ENCODE measurements at regions not wholly inside any gene's neighbourhood (a gene's known extent, or its start where the extent isn't known, plus 50 kb on each side); places are given as distances from the start of the nearest gene placed in this dataset.
"Not testable (repeated sequence)": the region's sequence is repeated elsewhere in the genome, so short reads cannot be mapped to it uniquely, and the experiment has no call there.

DNA sequence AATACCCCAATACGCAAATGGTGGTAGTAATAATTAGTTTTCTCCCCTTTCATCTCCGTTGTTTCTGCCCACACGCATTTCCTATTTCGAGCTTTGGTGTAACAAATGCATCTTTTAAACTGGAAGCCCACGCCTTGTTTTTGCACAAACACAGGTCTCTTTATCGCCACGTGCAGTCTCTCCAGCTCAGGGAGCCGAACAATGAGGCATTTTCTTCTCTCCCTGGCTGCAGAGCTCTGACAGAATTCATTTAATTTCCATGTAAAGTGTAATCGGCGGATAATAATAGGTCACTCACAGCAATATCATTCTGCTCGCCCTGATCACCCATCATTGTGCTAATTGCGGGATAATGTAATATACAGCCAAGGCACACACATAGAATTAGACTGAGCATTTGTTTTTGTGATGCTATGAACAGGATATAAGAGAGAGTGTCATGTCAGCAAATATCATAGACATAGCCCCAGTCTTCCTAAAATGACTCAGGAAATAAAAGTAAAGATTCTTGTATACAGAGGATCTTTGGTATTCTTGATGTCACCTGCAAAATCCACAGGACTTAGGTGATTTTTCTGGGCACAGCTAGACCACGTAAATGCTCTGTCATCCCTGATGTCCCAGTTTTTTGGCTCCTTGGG, 452.6 kb upstream of the CDH11 start:
- no peaks in the 10 kb centered on the region for H3K9me3 ChIP-seq (ENCODE audit: control insufficient read depth, low read length)
- H3K27ac ChIP-seq (ENCODE audit: insufficient read depth, low read depth, low read length, poor library complexity, severe bottlenecking) = no peak overlapping the region
- WGBS, 2 experiments = 85 to 88% methylated on average over 12 to 13 of the region's 13 CpGs
- H3K4me1 ChIP-seq (ENCODE audit: control insufficient read depth, insufficient read depth, low read length) = no peaks in the 10 kb centered on the region
- H3K4me3 ChIP-seq (ENCODE audit: insufficient read depth, low read depth, low read length) = no peak overlapping the region
- no peaks in the 10 kb centered on the region for H3K27me3 ChIP-seq (ENCODE audit: control insufficient read depth, insufficient read depth, low read length, poor library complexity, severe bottlenecking)
- no peaks in the 10 kb centered on the region for H3K36me3 ChIP-seq (ENCODE audit: control insufficient read depth, insufficient read depth, low read length)

GRCh38 chr16:65572156-65572555, 450.3 kb upstream of the CDH11 start:
- H3K4me3 ChIP-seq (ENCODE audit: insufficient read depth, low read depth, low read length) = no peak overlapping the region
- no peak overlapping the region for H3K27ac ChIP-seq (ENCODE audit: insufficient read depth, low read depth, low read length, poor library complexity, severe bottlenecking)
- H3K9me3 ChIP-seq (ENCODE audit: control insufficient read depth, low read length) = no peaks in the 10 kb centered on the region
- H3K4me1 ChIP-seq (ENCODE audit: control insufficient read depth, insufficient read depth, low read length) = no peaks in the 10 kb centered on the region
- H3K36me3 ChIP-seq (ENCODE audit: control insufficient read depth, insufficient read depth, low read length) = no peaks in the 10 kb centered on the region
- 88 to 95% methylated on average over 1 of the region's 1 CpG for WGBS, 2 experiments
- H3K27me3 ChIP-seq (ENCODE audit: control insufficient read depth, insufficient read depth, low read length, poor library complexity, severe bottlenecking) = no peaks in the 10 kb centered on the region

DNA sequence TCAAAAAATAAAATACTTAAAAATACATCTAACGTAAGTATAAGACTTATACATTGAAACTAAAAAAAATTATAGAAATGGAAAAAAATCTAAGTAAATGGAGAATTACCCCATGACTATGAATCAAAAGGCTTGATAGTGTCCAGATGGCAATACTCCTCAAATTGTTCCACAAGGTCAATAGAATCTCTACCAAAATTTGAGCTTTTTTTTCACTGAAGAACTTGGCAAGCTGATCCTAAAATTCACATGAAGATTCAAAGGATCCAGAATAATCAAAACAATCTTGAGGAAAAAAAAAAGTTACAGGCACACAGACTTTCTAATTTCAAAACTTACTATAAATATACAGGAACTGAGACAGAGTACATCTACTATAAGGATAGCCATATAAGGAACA, 448.4 kb upstream of the CDH11 start:
- Histone ChIP-seq H3K36me3 (ENCODE audit: control insufficient read depth, insufficient read depth, low read length) (no peaks in the 10 kb centered on the region), H3K27me3 (ENCODE audit: control insufficient read depth, insufficient read depth, low read length, poor library complexity, severe bottlenecking) (no peaks in the 10 kb centered on the region), H3K4me3 (ENCODE audit: insufficient read depth, low read depth, low read length) (no peak overlapping the region), H3K9me3 (ENCODE audit: control insufficient read depth, low read length) (no peaks in the 10 kb centered on the region), H3K27ac (ENCODE audit: insufficient read depth, low read depth, low read length, poor library complexity, severe bottlenecking) (no peak overlapping the region), H3K4me1 (ENCODE audit: control insufficient read depth, insufficient read depth, low read length) (no peaks in the 10 kb centered on the region)
- no CpG with 5 or more reads among the region's 1 CpG for WGBS, 2 experiments

GRCh38 chr16:65559846-65560245, 438.0 kb upstream of the CDH11 start:
- no peak overlapping the region for H3K4me3 ChIP-seq (ENCODE audit: insufficient read depth, low read depth, low read length)
- H3K4me1 ChIP-seq (ENCODE audit: control insufficient read depth, insufficient read depth, low read length) = no peaks in the 10 kb centered on the region
- H3K9me3 ChIP-seq (ENCODE audit: control insufficient read depth, low read length) = no peaks in the 10 kb centered on the region
- WGBS, 2 experiments = 87 to 95% methylated on average over 3 of the region's 3 CpGs
- H3K27ac ChIP-seq (ENCODE audit: insufficient read depth, low read depth, low read length, poor library complexity, severe bottlenecking) = no peak overlapping the region
- no peaks in the 10 kb centered on the region for H3K36me3 ChIP-seq (ENCODE audit: control insufficient read depth, insufficient read depth, low read length)
- H3K27me3 ChIP-seq (ENCODE audit: control insufficient read depth, insufficient read depth, low read length, poor library complexity, severe bottlenecking) = no peaks in the 10 kb centered on the region

DNA sequence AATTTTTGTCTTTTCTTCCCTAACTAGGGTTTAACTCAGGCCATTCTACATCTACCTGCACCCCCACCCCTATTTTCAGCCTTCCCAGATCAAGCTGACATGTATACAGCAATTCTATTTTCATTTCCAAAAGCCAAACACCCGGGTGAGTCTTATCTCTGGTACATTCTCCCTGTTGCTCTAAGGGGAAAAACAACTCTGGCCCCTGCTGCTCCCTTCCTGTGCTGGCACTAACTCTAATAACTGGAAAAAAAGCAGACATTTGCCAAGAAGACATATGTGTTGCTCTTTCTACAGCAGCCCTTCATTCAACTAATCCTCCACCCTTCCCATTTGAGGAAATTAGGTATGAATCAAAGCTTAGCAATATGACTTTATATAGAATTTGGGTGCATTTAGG, 427.8 kb upstream of the CDH11 start:
- not testable (repeated sequence) for H3K27me3 ChIP-seq (ENCODE audit: control insufficient read depth, insufficient read depth, low read length, poor library complexity, severe bottlenecking); H3K27ac ChIP-seq (ENCODE audit: insufficient read depth, low read depth, low read length, poor library complexity, severe bottlenecking); H3K36me3 ChIP-seq (ENCODE audit: control insufficient read depth, insufficient read depth, low read length); H3K9me3 ChIP-seq (ENCODE audit: control insufficient read depth, low read length); H3K4me3 ChIP-seq (ENCODE audit: insufficient read depth, low read depth, low read length)
- H3K4me1 ChIP-seq (ENCODE audit: control insufficient read depth, insufficient read depth, low read length) = peaks cover 19% of the 10 kb centered on the region
- 96 to 100% methylated on average over 1 of the region's 1 CpG for WGBS, 2 experiments

DNA sequence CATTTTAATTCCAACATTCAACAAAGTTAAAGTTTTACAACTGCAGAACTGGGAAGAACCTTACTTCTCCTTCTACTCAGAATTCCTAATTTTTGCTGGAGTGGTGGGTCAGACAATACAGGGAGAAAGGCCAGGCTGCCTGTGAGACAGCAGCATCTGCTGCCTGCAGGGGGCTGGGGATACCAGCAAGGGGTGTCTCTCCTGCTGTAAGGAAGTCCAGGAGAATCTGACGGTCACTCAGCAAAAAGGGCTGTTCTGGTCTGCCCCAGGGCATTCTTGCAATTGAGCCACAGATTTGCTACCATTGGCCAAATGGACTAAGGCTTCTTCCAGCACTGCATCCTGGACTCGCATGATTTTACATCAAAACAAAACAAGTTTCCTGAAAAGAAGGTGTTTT, 426.6 kb upstream of the CDH11 start:
- Histone ChIP-seq H3K4me1 (ENCODE audit: control insufficient read depth, insufficient read depth, low read length) (peaks cover 19% of the 10 kb centered on the region), H3K36me3 (ENCODE audit: control insufficient read depth, insufficient read depth, low read length) (no peaks in the 10 kb centered on the region), H3K9me3 (ENCODE audit: control insufficient read depth, low read length) (no peaks in the 10 kb centered on the region), H3K27me3 (ENCODE audit: control insufficient read depth, insufficient read depth, low read length, poor library complexity, severe bottlenecking) (no peaks in the 10 kb centered on the region), H3K4me3 (ENCODE audit: insufficient read depth, low read depth, low read length) (no peak overlapping the region), H3K27ac (ENCODE audit: insufficient read depth, low read depth, low read length, poor library complexity, severe bottlenecking) (peak overlapping the region; percentile 56)
- WGBS, 2 experiments = 51 to 52% methylated on average over 2 of the region's 2 CpGs

DNA sequence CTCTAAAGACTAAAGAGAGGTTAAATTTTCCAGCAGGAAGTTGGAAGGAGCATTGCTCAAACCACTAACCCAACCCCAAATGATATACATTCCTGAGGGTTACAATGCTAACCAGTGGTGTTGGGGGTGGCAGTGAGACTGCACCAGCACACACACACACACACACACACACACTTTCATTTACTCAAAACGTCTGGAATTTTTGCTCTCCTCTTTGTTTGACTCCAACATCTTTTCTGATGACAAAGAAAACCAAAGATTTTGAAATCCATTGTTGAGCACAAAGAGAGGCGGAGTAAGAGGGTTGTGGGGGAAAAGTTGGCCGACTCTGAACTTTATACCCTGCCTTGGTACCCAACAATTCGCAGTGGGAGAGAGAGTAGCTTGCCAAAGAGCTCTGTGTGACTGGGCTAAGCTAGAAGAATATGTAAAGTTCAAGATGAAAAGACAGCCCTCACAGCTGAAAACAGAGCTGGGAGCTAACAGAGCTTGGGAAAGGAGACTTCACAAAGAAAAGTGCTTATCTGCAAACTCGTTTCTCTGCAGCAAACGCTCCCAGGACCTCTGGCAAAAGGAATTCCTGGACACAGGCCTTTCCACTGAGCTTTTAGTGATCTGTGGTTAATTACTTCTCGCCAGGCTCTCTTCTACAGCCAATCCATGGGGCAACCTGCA, 426.0 kb upstream of the CDH11 start:
- H3K27me3 ChIP-seq (ENCODE audit: control insufficient read depth, insufficient read depth, low read length, poor library complexity, severe bottlenecking) = no peaks in the 10 kb centered on the region
- no peaks in the 10 kb centered on the region for H3K36me3 ChIP-seq (ENCODE audit: control insufficient read depth, insufficient read depth, low read length)
- 36 to 42% methylated on average over 7 of the region's 7 CpGs for WGBS, 2 experiments
- no peaks in the 10 kb centered on the region for H3K9me3 ChIP-seq (ENCODE audit: control insufficient read depth, low read length)
- H3K4me1 ChIP-seq (ENCODE audit: control insufficient read depth, insufficient read depth, low read length) = peaks cover 19% of the 10 kb centered on the region
- no peak overlapping the region for H3K4me3 ChIP-seq (ENCODE audit: insufficient read depth, low read depth, low read length)
- peak overlapping the region; percentile 56 for H3K27ac ChIP-seq (ENCODE audit: insufficient read depth, low read depth, low read length, poor library complexity, severe bottlenecking)

- 56% methylated on average over 3 of the region's 3 CpGs for WGBS, 2 experiments
- H3K27me3 ChIP-seq (ENCODE audit: control insufficient read depth, insufficient read depth, low read length, poor library complexity, severe bottlenecking) = no peaks in the 10 kb centered on the region
- no peak overlapping the region for H3K27ac ChIP-seq (ENCODE audit: insufficient read depth, low read depth, low read length, poor library complexity, severe bottlenecking)
- H3K4me1 ChIP-seq (ENCODE audit: control insufficient read depth, insufficient read depth, low read length) = peaks cover 19% of the 10 kb centered on the region
- no peaks in the 10 kb centered on the region for H3K36me3 ChIP-seq (ENCODE audit: control insufficient read depth, insufficient read depth, low read length)
- no peaks in the 10 kb centered on the region for H3K9me3 ChIP-seq (ENCODE audit: control insufficient read depth, low read length)
- H3K4me3 ChIP-seq (ENCODE audit: insufficient read depth, low read depth, low read length) = no peak overlapping the region
Measured at GRCh38 chr16:65546353-65546791, 424.5 kb upstream of the CDH11 start.

- H3K4me3 ChIP-seq (ENCODE audit: insufficient read depth, low read depth, low read length) = no peak overlapping the region
- no peaks in the 10 kb centered on the region for H3K27me3 ChIP-seq (ENCODE audit: control insufficient read depth, insufficient read depth, low read length, poor library complexity, severe bottlenecking)
- H3K27ac ChIP-seq (ENCODE audit: insufficient read depth, low read depth, low read length, poor library complexity, severe bottlenecking) = no peak overlapping the region
- H3K4me1 ChIP-seq (ENCODE audit: control insufficient read depth, insufficient read depth, low read length) = peaks cover 19% of the 10 kb centered on the region
- no peaks in the 10 kb centered on the region for H3K9me3 ChIP-seq (ENCODE audit: control insufficient read depth, low read length)
- WGBS, 2 experiments = 85 to 87% methylated on average over 1 to 2 of the region's 2 CpGs
- H3K36me3 ChIP-seq (ENCODE audit: control insufficient read depth, insufficient read depth, low read length) = no peaks in the 10 kb centered on the region
Measured at GRCh38 chr16:65545413-65545956, 423.6 kb upstream of the CDH11 start.

- H3K4me3 ChIP-seq (ENCODE audit: insufficient read depth, low read depth, low read length) = no peak overlapping the region
- H3K4me1 ChIP-seq (ENCODE audit: control insufficient read depth, insufficient read depth, low read length) = peaks cover 19% of the 10 kb centered on the region
- no peaks in the 10 kb centered on the region for H3K36me3 ChIP-seq (ENCODE audit: control insufficient read depth, insufficient read depth, low read length)
- no peaks in the 10 kb centered on the region for H3K9me3 ChIP-seq (ENCODE audit: control insufficient read depth, low read length)
- WGBS, 2 experiments = 90 to 92% methylated on average over 4 to 5 of the region's 5 CpGs
- H3K27ac ChIP-seq (ENCODE audit: insufficient read depth, low read depth, low read length, poor library complexity, severe bottlenecking) = no peak overlapping the region
- no peaks in the 10 kb centered on the region for H3K27me3 ChIP-seq (ENCODE audit: control insufficient read depth, insufficient read depth, low read length, poor library complexity, severe bottlenecking)
Measured at GRCh38 chr16:65543781-65544740, 422.2 kb upstream of the CDH11 start.

Measured in ectodermal cell (in vitro differentiated cells).